K562 (cell line): ENCODE measurements at regions not wholly inside any gene's neighbourhood (a gene's known extent, or its start where the extent isn't known, plus 50 kb on each side); places are given as distances from the start of the nearest gene placed in this dataset.

Source experiments
- CBX8 ChIP-seq: fragments of 200-600 bp; sonication (generic); IDR thresholded peaks from 2 replicates; pipeline ENCODE4 v1.6.1; 2012; ENCODE audit warnings: borderline replicate concordance, mixed run types, low read depth, mild to moderate bottlenecking, moderate library complexity, mixed read lengths, low read length, control low read depth, inconsistent platforms; ENCODE audit not compliant: poor library complexity, severe bottlenecking; ENCODE audit errors: extremely low read depth
- DNMT1 ChIP-seq: fragments of 450-650 bp; IDR thresholded peaks from 2 replicates; pipeline ENCODE4 v1.6.1; 2016; ENCODE audit warnings: antibody characterized with exemption, mild to moderate bottlenecking
- EZH2 ChIP-seq: IDR thresholded peaks from 2 replicates; pipeline ENCODE4 v1.6.1; 2012; ENCODE audit warnings: low read depth, mild to moderate bottlenecking, inconsistent platforms, low read length, borderline replicate concordance
- FOXK2 ChIP-seq, 2 experiments: fragments of 450-650 bp; IDR thresholded peaks in 1 of 2; conservative IDR thresholded peaks in 1 of 2; 2 replicates each; pipeline ENCODE4 v1.6.1; 2016; ENCODE audit warnings: low read depth in 2 of 2, mild to moderate bottlenecking in 1 of 2
- HDAC6 ChIP-seq: IDR thresholded peaks from 2 replicates; pipeline ENCODE4 v1.6.1; 2012; ENCODE audit warnings: low read depth, mild to moderate bottlenecking, control low read depth, inconsistent platforms, low read length, moderate library complexity
- HNRNPLL ChIP-seq: fragments of 200-400 bp; formaldehyde crosslinking; IDR thresholded peaks from 2 replicates; pipeline ENCODE4 v1.6.1; 2017; ENCODE audit warnings: low read length, low read depth, mild to moderate bottlenecking; ENCODE audit not compliant: poor library complexity, severe bottlenecking
- MBD2 ChIP-seq: sonication (generic); IDR thresholded peaks from 2 replicates; pipeline ENCODE4 v1.6.1; 2016; ENCODE audit warnings: low read depth, borderline replicate concordance
- NFE2 ChIP-seq: IDR thresholded peaks from 2 replicates; pipeline ENCODE4 v1.6.1; 2014; ENCODE audit warnings: antibody characterized with exemption, low read depth
- POLR2A ChIP-seq: fragments of 450-650 bp; conservative IDR thresholded peaks from 2 replicates; pipeline ENCODE4 v1.6.1; 2016
- SMAD3 ChIP-seq: fragments of 450-650 bp; formaldehyde crosslinking; conservative IDR thresholded peaks from 2 replicates; pipeline ENCODE4 v1.4.0; 2020; ENCODE audit warnings: mild to moderate bottlenecking
- THAP12 ChIP-seq: fragments of 250-450 bp; sonication (Bioruptor Pico); IDR thresholded peaks from 2 replicates; pipeline ENCODE4 v1.9.0; 2021; ENCODE audit warnings: mild to moderate bottlenecking, inconsistent platforms
- ZBTB2 ChIP-seq: fragments of 450-650 bp; IDR thresholded peaks from 2 replicates; pipeline ENCODE4 v1.6.1; 2016; ENCODE audit warnings: antibody characterized with exemption
- ZKSCAN1 ChIP-seq: fragments of 150-350 bp; IDR thresholded peaks from 2 replicates; pipeline ENCODE4 v1.6.1; 2016; ENCODE audit warnings: low read depth, low read length
- ZZZ3 ChIP-seq: fragments of 450-650 bp; IDR thresholded peaks from 2 replicates; pipeline ENCODE4 v1.6.1; 2016; ENCODE audit warnings: antibody characterized with exemption, mild to moderate bottlenecking, moderate library complexity

GRCh38 chr4:153148791-153149190, 55.5 kb upstream of the TRIM2 start:
- TF ChIP-seq SMAD3 (CRISPR knock-in tag) (no peak), HDAC6 (no peak), FOXK2 (conservative IDR thresholded peaks at IDR 0.05 in 1 of 2, IDR thresholded peaks at IDR 0.05 in 1 of 2; ENCODE audit: low read depth in 2 of 2) (no peak), ZZZ3 (no peak), NFE2 (no peak), CBX8 (no peak), THAP12 (no peak), POLR2A (no peak), EZH2 (no peak), ZKSCAN1 (no peak), ZBTB2 (no peak), MBD2 (no peak), DNMT1 (no peak), HNRNPLL (no peak)
